Suppressor macrophage treated with lipopolysaccharide for 1 hour (primary cell): ENCODE measurements at regions not wholly inside any gene's neighbourhood (a gene's known extent, or its start where the extent isn't known, plus 50 kb on each side); places are given as distances from the start of the nearest gene placed in this dataset.
A peak's percentile ranks its signal among the peaks of the same experiment; 100 is the strongest.
"Not testable (repeated sequence)": the region's sequence is repeated elsewhere in the genome, so short reads cannot be mapped to it uniquely, and the experiment has no call there.

ENCODE experiments used
- DNase-seq, 3 donors: peaks; one replicate each; pipeline ENCODE4 v3.0.0-alpha.2; 2020 to 2022

GRCh38 chr22:49657974-49658590, 169.6 kb downstream of the BRD1 start:
- no peak for DNase-seq

DNA sequence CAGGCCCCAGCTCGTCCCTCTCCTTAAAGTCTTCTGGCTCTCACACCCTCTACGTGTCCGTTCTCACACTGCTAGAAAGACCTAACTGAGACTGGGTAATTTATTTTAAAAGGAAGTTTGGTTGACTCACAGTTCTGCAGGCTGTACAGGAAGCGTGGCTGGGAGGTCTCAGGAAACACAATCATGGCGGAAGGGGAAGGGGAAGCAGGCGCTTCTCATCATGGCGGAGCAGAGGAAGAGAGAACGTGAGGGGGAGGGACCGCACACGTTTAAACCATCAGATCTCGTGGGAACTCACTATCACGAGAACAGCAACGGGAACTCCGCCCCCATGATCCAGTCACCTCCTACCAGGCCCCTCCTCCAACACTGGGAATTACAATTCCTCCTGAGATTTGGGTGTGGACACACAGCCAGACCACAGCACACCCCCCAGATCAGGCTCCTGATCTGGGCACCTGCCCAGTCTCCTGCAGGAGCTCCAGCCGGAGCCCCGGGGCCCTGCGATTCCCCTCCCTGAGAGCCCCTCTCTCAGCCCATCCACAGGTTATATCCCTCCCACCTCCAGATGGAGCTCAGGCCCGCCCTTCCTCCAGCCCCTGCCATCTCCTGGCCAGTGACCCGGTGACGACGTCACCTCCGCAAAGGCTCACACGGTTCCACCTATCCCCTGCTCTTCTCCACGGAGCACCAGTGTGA, 170.2 kb downstream of the BRD1 start:
- peak; percentile 83 to 92 (median 90) for DNase-seq

DNA sequence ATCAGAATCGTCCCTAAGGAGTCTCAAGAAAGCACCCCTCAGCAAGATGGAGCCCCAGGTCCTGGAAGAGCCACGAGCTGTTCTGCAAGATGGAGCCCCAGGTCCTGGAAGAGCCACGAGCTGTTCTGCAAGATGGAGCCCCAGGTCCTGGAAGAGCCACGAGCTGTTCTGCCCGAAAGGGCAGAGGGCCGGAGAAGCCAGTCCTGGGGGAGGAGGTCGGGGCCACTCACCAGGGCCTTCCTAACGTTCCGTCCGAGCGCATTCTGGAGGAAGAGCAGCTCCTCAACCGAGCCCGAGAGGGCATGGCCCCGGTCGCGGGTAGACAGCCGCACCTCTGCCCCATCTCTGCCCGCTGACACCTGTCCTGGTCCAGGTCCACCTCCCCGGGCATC, 170.8 kb downstream of the BRD1 start:
- DNase-seq: not testable (repeated sequence)

GRCh38 chr22:49656291-49656851, 171.3 kb downstream of the BRD1 start:
- no peak for DNase-seq

- DNase-seq: no peak
These were observed 172.4 kb downstream of the BRD1 start for GRCh38 chr22:49655168-49655812.

- DNase-seq: no peak
These were observed 177.1 kb downstream of the BRD1 start for GRCh38 chr22:49650336-49651241.

DNA sequence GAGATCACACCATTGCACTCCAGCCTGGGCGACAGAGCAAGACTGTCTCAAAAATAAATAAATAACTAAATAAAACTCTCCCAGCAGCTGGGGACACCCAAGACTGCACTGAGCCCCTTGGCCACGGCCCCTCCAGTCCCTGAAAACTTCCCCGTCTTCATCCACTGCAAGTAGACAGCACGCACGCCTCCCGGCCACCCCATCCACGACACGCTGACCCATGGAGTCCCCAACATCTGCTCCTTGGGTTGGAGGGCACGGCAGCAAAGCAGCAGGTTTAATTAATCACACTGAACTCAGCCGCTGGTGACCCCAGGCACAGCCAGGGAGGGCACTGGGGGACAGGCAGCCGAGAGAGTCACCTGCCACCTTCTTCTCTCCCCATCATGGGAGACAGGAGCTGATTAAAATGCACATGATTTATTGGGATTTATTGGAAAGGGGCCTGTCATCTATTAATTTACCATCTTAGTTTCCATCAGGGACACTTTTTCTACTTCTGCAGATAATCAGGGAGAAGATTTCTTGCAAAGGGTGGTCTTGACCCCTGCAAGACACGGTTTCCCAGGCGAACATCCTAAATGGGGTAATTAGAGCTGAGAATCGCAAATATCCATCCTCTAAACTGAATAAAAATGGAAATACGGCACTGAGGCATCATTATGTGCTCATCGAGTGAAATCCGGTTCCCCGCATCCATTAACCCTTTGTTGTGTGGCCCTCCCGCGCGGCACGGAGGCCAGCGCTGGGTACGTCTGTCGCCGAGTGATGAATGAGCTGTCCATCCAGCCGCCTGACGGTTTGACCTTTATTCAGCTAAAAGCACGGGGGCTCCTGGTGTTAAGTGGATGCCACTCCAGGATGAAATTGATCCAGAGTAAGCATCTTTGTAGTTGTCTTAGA, 178.3 kb downstream of the BRD1 start:
- no peak for DNase-seq

DNA sequence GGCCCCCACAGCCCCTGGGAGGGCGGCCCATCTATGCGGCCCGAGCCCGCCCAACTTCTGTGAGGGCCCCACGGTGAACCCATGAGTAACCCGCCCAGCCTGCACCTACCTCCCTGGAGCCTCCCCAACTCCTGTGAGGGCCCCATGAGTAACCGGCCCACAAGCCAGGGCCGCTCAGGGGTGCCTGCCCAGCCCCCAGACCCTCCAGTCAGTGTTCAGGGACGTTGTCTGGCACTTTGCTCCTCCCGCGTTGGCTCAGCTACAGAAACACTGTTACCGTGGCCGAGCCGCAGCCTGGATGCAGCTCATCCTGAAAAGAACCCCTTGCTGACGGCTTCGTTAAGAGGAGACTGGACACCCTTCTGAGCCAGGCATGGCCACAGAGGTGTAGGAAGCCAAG, 179.6 kb downstream of the BRD1 start:
- no peak for DNase-seq

- DNase-seq: no peak
These were observed 180.0 kb downstream of the BRD1 start for GRCh38 chr22:49647627-49648026.

- DNase-seq: no peak
These were observed 180.8 kb downstream of the BRD1 start for GRCh38 chr22:49646876-49647275.

DNA sequence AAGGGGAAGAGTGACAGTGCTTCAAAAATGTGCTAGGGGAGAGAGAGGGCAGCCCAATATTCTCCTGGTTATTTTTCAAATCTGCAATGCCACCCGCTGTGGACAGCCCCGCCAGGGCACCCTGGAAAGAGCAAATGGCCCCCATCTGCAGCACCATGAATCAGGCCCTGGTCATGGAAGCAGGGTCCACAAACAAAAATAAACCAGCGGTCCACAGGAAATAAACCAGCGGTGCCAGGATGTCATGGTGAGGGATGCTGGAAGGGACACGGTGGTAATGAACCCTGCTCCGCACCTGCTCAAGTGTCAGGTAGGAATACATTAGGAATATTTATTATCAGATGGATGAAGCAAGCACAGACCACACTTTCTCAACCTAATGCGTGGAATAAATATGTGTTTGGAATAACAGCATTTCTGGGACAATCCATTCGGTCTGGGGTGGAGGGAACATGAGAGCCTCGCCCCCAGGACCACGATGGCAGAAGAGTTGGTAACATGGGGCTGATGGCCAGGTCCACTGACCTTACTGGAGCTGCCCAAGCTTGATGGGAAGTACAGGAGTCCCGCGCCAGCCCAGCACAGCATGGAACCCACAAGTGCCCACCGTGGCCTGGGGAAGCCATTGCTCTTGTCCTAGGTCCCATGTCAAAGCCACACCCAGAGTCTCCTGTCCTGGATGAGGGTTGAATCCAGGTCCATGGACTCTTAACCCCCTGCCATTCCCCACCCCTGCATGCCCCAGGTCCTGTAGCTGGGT, 181.7 kb downstream of the BRD1 start:
- no peak for DNase-seq

- DNase-seq: no peak
These were observed 182.4 kb downstream of the BRD1 start for GRCh38 chr22:49645257-49645656.

GRCh38 chr22:49643998-49644397, 183.7 kb downstream of the BRD1 start:
- no peak for DNase-seq

GRCh38 chr22:49643466-49643865, 184.2 kb downstream of the BRD1 start:
- no peak for DNase-seq

DNA sequence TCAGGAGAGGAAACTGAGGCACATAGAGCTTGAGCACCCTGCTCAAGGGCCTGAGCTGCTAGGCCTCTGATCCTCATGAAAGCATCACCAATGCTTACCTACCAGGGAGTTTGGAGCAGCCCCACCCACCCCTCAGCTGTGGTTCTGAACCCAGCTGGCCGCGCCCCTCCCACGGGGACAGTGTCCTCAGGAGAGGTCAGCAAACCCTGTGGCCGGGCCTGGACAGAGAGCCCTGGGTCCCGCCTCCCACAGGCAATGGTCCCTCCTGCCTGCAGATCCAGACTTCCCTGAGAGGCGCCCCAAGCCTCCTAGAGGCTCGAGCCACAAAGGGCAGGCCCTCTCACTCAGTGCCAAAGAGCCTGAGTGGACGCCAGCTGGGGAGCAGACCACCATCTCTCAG, 184.9 kb downstream of the BRD1 start:
- no peak for DNase-seq

- DNase-seq: no peak
These were observed 185.3 kb downstream of the BRD1 start for GRCh38 chr22:49642331-49642730.

DNA sequence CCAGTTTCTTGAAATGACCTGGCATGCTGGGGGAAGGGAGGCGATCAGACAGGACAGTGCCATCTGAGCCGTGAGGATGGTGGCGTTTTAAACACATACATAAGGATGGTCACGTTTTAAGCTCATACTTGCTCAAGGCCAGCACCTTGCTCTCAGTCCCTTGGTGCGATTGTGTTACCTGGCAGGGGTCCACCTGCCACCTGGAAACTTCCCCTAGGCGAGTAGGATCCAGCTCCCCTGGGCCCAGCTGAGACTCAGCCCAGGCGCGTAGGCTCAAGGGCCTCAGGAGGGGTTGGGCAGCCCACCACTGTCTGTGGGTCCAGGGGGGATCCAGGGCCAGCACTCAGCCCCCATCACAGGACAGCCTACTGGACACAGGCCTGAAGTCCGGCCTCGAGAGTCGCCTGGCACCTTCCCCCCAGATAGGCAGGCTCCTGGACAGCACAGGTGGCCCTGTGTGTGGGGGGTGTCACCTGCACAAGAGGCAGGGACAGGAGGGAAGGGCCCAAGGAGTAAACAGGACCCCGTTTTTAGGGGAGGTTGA, 185.8 kb downstream of the BRD1 start:
- no peak for DNase-seq

DNA sequence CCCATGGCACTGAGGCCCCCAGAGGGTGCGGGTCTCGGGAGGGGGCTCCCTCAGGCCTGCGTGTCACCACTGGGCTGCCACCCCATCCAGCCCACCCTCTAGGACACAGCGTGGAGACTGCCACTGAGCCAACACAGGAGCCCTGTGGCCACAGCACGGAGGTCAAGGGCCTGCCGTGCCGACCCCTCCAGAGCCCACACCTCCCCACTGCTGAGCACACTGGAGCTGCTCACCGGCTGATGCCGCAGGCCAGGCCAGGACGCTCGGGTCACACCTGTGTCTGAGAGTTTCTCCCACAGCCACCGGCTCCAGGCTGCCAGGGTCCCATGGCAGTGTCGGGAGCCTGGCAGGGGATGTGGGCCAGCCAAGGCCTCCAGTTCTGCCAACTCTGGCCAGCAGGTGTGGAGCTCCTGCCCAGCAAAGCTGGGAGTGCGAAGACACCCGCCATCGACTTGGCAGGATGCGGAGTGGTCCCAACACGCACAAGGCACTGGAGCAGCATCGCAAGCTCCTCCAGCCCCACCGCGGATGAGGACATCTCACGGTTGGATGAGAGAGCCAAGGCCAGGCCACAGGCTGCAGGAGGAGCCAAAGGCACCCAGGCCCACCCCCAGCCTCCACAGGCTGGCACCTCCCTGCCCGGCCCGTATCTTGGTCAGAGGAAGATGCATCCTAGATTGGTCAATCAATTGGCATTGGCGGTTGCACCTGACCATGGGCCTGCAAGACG, 187.1 kb downstream of the BRD1 start:
- DNase-seq: no peak

GRCh38 chr22:49639956-49640355, 187.7 kb downstream of the BRD1 start:
- DNase-seq: no peak

GRCh38 chr22:49638788-49639187, 188.9 kb downstream of the BRD1 start:
- DNase-seq: no peak
